ENCODE measurements at regions not wholly inside any gene's neighbourhood (a gene's known extent, or its start where the extent isn't known, plus 50 kb on each side); places are given as distances from the start of the nearest gene placed in this dataset.

DNA sequence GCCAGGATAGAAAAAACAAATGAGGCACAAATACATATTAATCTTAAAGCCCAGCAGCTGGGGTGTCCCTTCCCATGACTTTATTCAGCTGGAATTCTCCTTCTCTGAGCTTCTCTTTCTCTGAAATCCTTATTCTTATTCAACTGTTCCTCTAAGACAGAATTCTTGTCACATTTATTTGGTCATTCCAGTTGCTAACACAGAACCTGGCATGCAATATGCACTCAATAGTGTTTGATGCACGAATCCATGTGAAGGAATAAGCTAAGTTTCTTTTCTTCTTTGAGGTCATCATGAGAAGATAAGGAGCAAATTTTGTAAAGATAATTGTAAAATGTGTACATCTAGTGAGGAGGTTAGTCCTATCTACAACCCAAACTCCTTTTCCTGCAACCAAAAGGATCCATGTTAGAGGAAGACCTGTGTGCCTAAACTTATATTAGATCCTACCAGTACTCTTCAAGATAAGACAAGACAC lies 154.2 kb upstream of the KCNMB2 start:
- WGBS, 2 donors = 69 to 76% methylated on average over 1 of the region's 1 CpG
- no peaks in the 10 kb centered on the region for H3K27me3 ChIP-seq
- intact Hi-C loops (cut with DNase I) = no loop called here
- no peaks in the 10 kb centered on the region for H3K9me3 ChIP-seq
- no peak overlapping the region for H3K4me3 ChIP-seq (replicated peaks in 1 of 3)
- H3K36me3 ChIP-seq = no peaks in the 10 kb centered on the region
- peaks cover 10 to 16% of the 10 kb centered on the region in 2 donors for H3K4me1 ChIP-seq
- no peak for DNase-seq
- peak overlapping the region in 1 of 3 donors; percentile 8 for H3K27ac ChIP-seq
- TF ChIP-seq POLR2A (IDR thresholded peaks at IDR 0.05) = no peak
- TF ChIP-seq, protein P1, sequence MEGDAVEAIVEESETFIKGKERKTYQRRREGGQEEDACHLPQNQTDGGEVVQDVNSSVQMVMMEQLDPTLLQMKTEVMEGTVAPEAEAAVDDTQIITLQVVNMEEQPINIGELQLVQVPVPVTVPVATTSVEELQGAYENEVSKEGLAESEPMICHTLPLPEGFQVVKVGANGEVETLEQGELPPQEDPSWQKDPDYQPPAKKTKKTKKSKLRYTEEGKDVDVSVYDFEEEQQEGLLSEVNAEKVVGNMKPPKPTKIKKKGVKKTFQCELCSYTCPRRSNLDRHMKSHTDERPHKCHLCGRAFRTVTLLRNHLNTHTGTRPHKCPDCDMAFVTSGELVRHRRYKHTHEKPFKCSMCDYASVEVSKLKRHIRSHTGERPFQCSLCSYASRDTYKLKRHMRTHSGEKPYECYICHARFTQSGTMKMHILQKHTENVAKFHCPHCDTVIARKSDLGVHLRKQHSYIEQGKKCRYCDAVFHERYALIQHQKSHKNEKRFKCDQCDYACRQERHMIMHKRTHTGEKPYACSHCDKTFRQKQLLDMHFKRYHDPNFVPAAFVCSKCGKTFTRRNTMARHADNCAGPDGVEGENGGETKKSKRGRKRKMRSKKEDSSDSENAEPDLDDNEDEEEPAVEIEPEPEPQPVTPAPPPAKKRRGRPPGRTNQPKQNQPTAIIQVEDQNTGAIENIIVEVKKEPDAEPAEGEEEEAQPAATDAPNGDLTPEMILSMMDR (IDR thresholded peaks at IDR 0.05) = no peak

DNA sequence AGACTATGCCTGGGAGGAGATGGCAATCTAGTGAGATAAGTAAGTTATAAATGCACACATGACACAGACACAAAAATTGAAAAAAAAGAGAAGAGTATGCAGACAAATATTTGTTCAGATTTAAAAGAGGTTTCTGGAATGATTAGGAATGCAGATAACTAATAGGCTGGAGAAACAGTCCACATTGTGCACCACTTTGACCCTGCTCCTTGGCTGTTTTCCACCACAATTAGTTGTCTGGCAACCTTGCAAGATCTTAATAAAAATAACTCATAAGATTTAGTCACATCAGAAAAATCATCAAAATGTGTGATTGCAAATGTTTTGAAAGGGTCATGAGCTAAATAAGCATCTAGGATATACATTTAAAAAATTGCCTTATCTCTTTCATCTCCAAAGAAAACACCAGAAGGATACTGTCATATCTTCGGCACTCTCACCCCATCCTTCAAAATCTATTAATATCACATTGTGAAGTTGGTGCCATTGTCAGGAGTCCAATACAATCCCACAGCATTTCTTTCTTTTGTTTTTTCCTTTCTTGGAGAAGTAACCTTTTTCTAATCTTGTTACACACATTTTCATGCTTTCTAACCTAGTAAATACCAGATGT lies 153.7 kb upstream of the KCNMB2 start:
- Histone ChIP-seq H3K9me3 (no peaks in the 10 kb centered on the region), H3K27ac (peak overlapping the region in 2 of 3 donors; percentile 2 to 8), H3K4me1 (peaks cover 10 to 16% of the 10 kb centered on the region in 2 donors), H3K36me3 (no peaks in the 10 kb centered on the region), H3K4me3 (replicated peaks in 1 of 3) (no peak overlapping the region), H3K27me3 (no peaks in the 10 kb centered on the region)
- intact Hi-C loops (cut with DNase I) = no loop called here
- WGBS, 2 donors = 49 to 63% methylated on average over 1 of the region's 1 CpG
- no peak for TF ChIP-seq POLR2A (IDR thresholded peaks at IDR 0.05)
- TF ChIP-seq, protein P1 (IDR thresholded peaks at IDR 0.05) = no peak
- DNase-seq = no peak

DNA sequence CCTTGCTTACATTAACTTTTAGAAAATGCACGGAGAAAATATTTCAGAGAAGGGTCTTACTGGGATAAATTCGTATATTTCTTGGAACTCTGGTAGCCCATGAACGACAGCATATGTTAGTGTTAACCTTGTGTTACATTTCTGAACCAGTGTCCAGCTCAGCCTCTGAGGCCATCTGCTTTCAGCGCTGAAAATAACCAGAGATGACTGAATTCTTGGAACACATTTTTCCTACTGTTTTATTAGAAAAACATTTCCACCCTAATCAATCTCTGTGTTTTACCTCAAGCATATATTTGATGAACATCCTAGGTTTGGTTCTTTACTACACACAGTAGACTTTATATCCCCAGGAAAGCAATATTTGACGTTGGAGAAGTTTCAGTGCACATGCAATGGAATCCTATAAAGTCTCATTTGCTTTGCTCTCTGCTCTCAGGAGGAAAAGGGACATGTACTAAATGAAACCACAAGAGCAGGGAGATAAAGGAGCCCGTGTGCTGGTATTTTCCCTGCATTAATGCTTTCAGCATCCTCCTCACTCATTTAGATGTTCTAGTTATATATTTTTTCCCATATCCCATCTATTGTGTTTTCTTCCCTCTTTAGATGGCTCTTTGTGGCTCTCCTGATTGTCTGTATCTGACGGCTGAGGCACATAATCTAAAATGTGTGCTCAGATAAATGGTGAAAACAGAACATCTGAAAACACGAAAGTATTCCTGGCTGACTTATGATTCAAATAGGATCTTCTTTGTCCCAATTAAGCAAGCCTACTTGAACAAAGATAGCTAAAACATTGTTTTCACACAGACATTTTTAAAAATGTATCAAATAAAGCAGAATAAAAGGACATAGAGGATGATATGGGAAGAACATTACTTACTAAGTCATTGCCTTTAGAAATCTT lies 151.7 kb upstream of the KCNMB2 start:
- 63 to 71% methylated on average over 8 of the region's 8 CpGs for WGBS, 2 donors
- no peak for DNase-seq
- TF ChIP-seq POLR2A (IDR thresholded peaks at IDR 0.05) = no peak
- TF ChIP-seq, protein P1 (IDR thresholded peaks at IDR 0.05) = no peak

DNA sequence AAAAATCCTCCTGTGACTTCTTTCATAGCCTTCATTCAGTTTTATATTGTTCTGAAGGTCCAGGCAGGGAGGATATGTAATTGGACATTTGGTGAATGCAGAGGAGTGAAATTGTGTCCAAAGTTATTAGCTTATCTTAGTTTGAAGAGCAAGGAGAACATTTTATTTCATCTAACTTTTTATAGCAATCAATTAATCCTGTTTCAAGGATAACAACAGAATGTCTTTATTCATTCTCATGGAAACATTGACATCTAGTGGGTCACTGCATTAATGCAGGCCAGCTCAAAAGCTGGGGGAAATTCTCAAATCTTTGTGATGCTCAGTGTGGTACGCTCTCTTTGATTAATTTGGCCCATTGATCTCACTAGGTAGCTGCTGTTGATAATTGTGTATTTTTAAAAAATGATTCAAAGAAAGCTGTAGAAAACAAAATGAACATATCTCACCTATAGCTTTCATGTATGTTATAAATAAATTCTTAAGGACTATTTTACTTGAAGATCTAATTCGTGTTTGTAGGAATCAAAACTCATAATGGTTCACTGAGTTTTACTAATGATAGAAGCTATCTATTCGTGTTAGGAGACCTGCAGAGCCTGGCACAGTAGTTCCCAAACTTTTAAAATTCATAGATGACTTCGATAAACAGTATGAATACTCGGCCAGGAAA lies 150.8 kb upstream of the KCNMB2 start:
- peaks cover 10 to 16% of the 10 kb centered on the region in 2 donors for H3K4me1 ChIP-seq
- no peak overlapping the region for H3K4me3 ChIP-seq (replicated peaks in 1 of 3)
- no peak for TF ChIP-seq POLR2A (IDR thresholded peaks at IDR 0.05)
- TF ChIP-seq, protein P1 (IDR thresholded peaks at IDR 0.05) = peak; percentile 51 to 95 (median 85)
- intact Hi-C loops (cut with DNase I) = no loop called here
- peak overlapping the region in 1 of 3 donors; percentile 8 for H3K27ac ChIP-seq
- 61 to 62% methylated on average over 5 of the region's 5 CpGs for WGBS, 2 donors
- DNase-seq = peak; percentile 19 to 24
- no peaks in the 10 kb centered on the region for H3K36me3 ChIP-seq
- H3K9me3 ChIP-seq = no peaks in the 10 kb centered on the region
- H3K27me3 ChIP-seq = no peaks in the 10 kb centered on the region

More for the DNA sequence above, 151.7 kb upstream of the KCNMB2 start:
- intact Hi-C loops (cut with DNase I) = no loop called here
- peak overlapping the region in 2 of 3 donors; percentile 8 for H3K27ac ChIP-seq
- no peak overlapping the region for H3K4me3 ChIP-seq (replicated peaks in 1 of 3)
- H3K9me3 ChIP-seq = no peaks in the 10 kb centered on the region
- H3K27me3 ChIP-seq = no peaks in the 10 kb centered on the region
- H3K36me3 ChIP-seq = no peaks in the 10 kb centered on the region
- H3K4me1 ChIP-seq = peaks cover 10 to 16% of the 10 kb centered on the region in 2 donors

Measured in thyroid gland (tissue), 4 donors.